Omental fat pad (tissue), 3 donors: ENCODE measurements at regions not wholly inside any gene's neighbourhood (a gene's known extent, or its start where the extent isn't known, plus 50 kb on each side); places are given as distances from the start of the nearest gene placed in this dataset.

Source experiments
- ATAC-seq: fragments of 150-250 bp; one replicate; pipeline ENCODE4 v1.9.1; 2016; ENCODE audit warnings: mild to moderate bottlenecking, moderate library complexity; ENCODE audit not compliant: low FRiP score
- DNase-seq: peaks from one replicate; pipeline ENCODE4 v3.0.0-alpha.2; 2019; ENCODE audit warnings: low spot score
- TF ChIP-seq, protein P1 (sequence below), 3 donors: fragments of 450-650 bp; IDR thresholded peaks; one replicate each; pipeline ENCODE4 v1.5.1; 2016 to 2017; ENCODE audit warnings: antibody characterized with exemption in 3 of 3, mild to moderate bottlenecking in 3 of 3, moderate library complexity in 2 of 3

DNA sequence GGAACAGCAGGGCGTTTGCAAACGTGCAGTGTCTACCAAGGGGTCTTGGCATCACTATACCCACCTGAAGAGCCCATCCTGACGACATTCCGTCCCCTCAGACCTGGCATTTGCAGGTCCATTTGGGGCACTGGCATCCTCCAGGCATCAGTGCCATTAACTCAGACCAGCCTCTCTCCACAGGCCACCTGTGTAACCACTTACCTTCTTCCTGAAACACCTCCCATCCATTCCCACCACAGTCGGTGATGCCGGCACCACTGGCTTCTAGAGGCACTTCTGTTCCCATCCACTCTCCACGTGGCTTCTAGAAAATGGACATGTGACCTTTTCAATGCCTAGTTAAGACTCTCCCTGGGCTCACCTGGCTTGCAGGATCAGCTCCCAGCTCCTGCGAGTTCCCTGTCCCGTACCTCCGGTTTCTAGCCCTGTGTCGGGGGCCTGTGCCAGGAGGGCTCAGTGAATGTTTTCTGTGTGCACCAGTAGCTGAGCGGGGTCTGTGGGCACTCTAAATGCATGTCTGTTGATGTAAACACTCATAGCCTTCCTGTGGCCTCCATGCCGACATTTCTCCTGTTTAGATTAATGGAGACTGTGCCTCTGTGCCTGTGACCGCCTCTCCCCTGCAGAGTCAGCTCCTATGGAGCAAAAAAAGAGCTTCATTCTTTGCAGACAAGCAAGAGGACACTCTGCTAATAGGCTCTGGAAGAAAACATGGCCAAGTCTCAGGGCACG lies 458.0 kb upstream of the HS6ST1 start:
- DNase-seq (no peak), ATAC-seq (no peak)
- TF ChIP-seq, protein P1, sequence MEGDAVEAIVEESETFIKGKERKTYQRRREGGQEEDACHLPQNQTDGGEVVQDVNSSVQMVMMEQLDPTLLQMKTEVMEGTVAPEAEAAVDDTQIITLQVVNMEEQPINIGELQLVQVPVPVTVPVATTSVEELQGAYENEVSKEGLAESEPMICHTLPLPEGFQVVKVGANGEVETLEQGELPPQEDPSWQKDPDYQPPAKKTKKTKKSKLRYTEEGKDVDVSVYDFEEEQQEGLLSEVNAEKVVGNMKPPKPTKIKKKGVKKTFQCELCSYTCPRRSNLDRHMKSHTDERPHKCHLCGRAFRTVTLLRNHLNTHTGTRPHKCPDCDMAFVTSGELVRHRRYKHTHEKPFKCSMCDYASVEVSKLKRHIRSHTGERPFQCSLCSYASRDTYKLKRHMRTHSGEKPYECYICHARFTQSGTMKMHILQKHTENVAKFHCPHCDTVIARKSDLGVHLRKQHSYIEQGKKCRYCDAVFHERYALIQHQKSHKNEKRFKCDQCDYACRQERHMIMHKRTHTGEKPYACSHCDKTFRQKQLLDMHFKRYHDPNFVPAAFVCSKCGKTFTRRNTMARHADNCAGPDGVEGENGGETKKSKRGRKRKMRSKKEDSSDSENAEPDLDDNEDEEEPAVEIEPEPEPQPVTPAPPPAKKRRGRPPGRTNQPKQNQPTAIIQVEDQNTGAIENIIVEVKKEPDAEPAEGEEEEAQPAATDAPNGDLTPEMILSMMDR (IDR thresholded peaks at IDR 0.05): no peak

DNA sequence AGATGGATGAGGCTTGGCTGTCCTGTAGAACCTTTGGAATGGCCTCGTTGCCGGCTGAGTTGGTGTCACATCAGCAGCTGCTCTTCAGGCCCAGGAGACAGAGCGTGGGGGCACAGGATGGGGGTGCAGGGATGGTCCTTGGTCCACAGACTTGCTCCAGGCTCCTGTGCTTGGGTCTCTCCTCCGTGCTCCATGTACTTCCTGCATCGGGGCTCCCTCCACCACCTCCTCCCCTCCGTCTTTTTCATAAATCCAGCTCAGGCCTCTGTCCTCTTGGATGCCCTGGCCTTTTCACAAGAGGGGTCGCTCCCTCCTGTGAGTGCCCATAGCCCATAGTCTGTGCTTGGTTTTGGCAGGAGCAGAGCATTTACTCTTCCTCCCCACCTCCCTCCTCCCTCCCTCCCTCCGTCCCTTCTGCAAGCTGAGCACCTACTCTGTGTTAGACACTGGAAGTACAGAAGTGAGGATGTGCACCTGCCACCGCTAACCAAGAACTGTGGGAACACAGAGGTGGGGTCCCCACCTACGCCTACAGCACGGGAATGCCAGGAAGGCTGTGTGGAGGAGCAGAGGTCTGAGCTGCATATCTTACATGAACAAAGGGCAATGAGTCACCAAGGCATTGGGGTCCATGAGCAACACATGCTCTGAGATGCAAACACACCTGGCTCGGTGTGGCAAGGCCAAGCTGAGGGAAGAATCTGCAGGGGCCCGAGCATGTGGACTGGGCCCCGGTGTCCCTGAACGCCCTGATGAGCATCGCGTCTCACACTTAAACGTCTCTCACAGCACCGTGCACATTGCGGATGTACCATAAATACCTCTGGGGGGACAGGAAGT lies 458.7 kb upstream of the HS6ST1 start:
- ATAC-seq (no peak), DNase-seq (no peak)
- TF ChIP-seq, protein P1 (IDR thresholded peaks at IDR 0.05): no peak

DNA sequence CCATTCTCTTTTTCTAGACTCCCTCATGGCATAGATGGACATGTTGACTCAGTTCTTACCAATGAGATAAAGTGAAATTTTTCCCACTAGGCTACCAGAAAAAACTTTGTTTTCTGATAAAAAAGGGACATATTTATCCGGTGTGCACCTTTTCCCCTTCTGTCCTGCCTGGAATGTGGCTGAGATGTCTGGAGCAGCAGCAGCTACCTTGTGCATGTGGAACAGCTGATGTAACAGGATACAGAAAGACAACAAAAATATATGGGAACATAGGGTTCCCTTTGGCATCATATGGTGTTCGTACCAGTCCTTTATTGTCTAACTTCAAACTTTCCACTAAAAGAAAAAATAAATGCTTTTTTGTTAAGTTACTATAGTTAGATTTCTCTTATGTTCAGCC lies 460.2 kb upstream of the HS6ST1 start:
- TF ChIP-seq, protein P1 (IDR thresholded peaks at IDR 0.05): no peak
- no peak for ATAC-seq
- no peak for DNase-seq

DNA sequence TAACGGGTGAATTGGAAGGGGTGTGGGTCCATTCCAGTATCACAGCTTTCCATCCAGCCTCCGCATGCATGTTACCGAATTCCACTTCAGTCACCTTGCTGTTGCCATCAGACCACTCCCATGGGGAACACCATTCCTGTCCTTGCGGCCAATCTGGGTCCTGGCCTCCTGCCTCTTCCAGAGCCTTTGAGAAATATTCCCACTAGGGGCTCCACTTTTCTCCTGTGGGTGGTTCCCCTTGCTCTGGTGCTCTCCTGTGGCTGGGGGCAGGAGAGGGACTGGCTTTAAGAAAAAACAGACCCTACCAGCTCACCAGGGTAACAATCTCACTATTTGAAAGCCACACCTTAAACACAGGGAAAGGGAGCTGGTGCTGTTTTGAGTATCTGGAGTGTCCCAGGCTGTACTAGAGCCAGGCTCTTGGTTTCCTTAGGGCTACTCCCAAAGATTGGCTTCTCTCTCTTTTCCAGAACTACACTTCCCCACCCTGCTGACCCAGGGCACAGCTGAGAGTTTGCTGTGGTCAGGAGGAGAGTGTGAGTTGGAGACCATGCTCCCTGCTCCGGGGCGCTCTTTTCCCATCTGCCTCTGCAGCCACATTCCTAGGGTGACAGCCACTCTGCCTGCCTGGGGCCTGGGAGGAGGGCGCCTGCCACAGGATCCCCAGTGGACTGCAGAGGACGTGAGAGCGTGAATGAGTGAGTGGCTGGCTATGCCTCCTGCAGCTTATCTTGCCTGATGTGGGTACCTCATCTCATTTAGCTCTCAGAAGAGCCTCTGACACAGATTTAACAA lies 460.8 kb upstream of the HS6ST1 start:
- DNase-seq (no peak), ATAC-seq (no peak)
- TF ChIP-seq, protein P1 (IDR thresholded peaks at IDR 0.05): no peak

DNA sequence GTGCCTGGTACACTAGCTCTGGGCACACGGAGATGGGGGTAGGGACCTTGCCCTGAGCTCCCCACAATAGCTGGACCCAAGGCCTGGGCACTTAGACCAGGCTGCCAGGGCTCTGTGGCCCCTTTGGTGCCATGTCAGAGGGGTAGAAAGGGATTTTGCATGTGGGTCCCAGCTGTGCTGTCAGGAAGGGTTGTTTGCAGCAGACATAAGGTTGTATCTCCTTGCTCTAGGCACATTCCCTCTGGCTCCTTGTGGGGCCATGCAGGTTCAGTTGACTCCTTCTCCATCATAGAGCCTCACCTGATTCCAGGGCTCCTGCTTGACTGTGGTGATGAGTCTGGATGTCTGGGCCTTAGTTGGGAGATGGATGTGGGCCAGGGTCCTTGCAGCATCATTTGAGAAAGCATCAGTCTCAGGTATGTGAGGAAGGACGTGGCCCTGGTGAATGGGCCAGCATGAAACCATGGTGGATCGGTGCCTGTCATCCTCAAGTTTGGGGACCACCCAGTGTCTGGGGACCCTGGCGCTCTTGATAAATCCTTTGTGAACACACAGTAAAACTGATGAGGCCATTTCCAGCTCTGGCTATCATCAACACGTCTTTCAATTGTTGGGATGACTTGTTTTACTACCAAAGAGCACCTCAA lies 461.9 kb upstream of the HS6ST1 start:
- ATAC-seq (no peak), DNase-seq (no peak)
- TF ChIP-seq, protein P1 (IDR thresholded peaks at IDR 0.05): no peak

DNA sequence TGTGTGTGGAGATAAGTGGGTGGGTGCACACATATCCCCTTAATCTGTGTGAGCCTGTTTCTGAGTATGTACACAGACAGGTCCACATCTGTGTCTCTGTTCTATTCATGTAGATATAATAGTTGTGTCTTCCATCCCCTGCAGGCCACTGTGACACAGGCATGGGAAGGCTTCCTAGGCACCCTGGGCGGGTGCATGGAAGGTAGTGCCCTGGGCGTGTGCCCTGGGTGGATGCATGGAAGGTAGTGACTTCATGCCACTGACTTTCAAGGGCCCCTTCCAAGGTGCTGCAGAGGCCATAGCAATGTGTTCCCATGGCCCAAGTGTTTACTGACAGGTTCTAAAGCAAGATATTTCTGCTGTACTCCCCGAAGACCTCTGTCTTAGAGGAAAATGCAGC lies 462.5 kb upstream of the HS6ST1 start:
- ATAC-seq: no peak
- TF ChIP-seq, protein P1 (IDR thresholded peaks at IDR 0.05): no peak
- no peak for DNase-seq
